Memory B cell (primary cell): ENCODE measurements at regions not wholly inside any gene's neighbourhood (a gene's known extent, or its start where the extent isn't known, plus 50 kb on each side); places are given as distances from the start of the nearest gene placed in this dataset.

Source experiments
- ATAC-seq: fragments of 150-1000 bp; cut with Tn5 transposase; 2 replicates; pipeline ENCODE4 v1.10.0; 2021; ENCODE audit warnings: low read depth, mild to moderate bottlenecking, moderate library complexity
- DNase-seq, 2 donors: peaks; one replicate each; pipeline ENCODE4 v3.0.0; 2022; ENCODE audit warnings: low spot score in 2 of 2
- H3K27ac Mint-ChIP-seq: one replicate; pipeline ENCODE4 v1.8.0; 2022; ENCODE audit warnings: mild to moderate bottlenecking, moderate library complexity, mixed read lengths
- H3K27me3 Mint-ChIP-seq: one replicate; pipeline ENCODE4 v1.8.0; 2022; ENCODE audit warnings: mixed read lengths
- H3K36me3 Mint-ChIP-seq: one replicate; pipeline ENCODE4 v1.8.0; 2022; ENCODE audit warnings: mild to moderate bottlenecking, mixed read lengths
- H3K4me1 Mint-ChIP-seq: one replicate; pipeline ENCODE4 v1.8.0; 2022; ENCODE audit warnings: mixed read lengths
- H3K4me3 Mint-ChIP-seq: one replicate; pipeline ENCODE4 v1.8.0; 2022; ENCODE audit warnings: mild to moderate bottlenecking, moderate library complexity, mixed read lengths
- H3K9me3 Mint-ChIP-seq: one replicate; pipeline ENCODE4 v1.8.0; 2022; ENCODE audit warnings: mixed read lengths

DNA sequence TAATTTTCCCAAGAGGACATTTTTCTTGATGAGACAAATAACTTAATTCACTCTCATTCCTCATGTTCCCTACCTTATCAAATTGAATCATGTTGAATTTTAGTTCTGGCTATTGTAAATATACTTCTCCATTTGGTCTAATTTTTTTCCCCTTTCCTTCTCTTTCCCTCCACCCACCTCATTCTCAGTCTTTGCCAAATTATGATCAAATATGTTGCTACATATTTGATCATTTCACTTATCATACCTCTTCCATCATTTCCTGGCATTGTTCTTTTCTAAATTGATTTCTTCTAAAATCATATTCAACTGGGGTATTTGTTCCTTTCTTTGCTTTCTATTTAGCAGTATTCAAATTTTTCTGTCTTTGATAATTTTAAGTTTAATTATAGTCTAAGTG is 52.3 kb downstream of the HDGFL1 start:
- ATAC-seq (no peak), DNase-seq (no peak)
- Mint-ChIP-seq H3K4me1 (no peaks in the 10 kb centered on the region), H3K4me3 (no peak overlapping the region), H3K9me3 (peaks cover 9% of the 10 kb centered on the region), H3K27ac (no peak overlapping the region), H3K27me3 (no peaks in the 10 kb centered on the region), H3K36me3 (no peaks in the 10 kb centered on the region)

DNA sequence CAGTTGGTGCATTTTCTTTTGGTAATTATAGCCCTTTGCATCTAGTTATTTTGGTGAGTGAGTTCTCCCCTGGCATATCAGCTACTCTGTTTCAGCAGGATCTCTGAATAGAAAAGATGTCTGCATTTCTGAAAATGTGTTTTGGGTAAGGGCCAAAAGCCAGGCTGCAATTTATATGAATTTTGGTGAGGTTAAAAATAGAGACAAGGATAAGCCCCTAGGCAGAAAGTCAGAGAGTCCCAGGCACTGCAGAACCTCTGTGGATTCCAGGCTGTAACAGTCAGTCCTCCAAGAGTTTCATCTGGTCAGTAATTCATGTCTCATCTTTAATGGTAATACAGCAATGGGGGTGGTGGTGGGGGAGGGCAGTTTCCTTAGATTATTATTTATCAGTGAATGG is 53.0 kb downstream of the HDGFL1 start:
- no peaks in the 10 kb centered on the region for H3K36me3 Mint-ChIP-seq
- peaks cover 12% of the 10 kb centered on the region for H3K9me3 Mint-ChIP-seq
- no peak for ATAC-seq
- no peaks in the 10 kb centered on the region for H3K4me1 Mint-ChIP-seq
- H3K27ac Mint-ChIP-seq = no peak overlapping the region
- no peaks in the 10 kb centered on the region for H3K27me3 Mint-ChIP-seq
- no peak for DNase-seq
- no peak overlapping the region for H3K4me3 Mint-ChIP-seq

DNA sequence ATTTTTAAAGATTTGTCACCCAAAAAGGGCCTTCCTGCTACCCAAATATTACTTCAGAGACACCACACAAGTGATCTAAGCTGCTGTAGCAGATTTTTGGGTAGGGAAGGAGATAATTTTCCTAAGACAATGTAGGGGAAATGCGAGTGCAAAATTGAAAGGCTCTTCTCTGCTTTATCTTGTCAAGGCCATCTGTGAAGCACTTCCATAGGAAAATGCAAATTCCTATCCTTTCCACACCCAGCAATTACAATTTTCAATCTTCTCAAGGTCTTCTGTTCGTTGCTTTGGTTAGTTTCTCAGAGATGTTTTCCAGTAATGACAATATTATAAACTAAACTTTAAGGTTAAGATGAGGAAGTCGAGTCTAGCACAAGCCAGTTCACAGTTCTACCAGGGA is 53.4 kb downstream of the HDGFL1 start:
- Mint-ChIP-seq H3K4me1 (no peaks in the 10 kb centered on the region), H3K36me3 (no peaks in the 10 kb centered on the region), H3K4me3 (no peak overlapping the region), H3K9me3 (peaks cover 12% of the 10 kb centered on the region), H3K27me3 (no peaks in the 10 kb centered on the region), H3K27ac (no peak overlapping the region)
- DNase-seq = no peak
- ATAC-seq = no peak

DNA sequence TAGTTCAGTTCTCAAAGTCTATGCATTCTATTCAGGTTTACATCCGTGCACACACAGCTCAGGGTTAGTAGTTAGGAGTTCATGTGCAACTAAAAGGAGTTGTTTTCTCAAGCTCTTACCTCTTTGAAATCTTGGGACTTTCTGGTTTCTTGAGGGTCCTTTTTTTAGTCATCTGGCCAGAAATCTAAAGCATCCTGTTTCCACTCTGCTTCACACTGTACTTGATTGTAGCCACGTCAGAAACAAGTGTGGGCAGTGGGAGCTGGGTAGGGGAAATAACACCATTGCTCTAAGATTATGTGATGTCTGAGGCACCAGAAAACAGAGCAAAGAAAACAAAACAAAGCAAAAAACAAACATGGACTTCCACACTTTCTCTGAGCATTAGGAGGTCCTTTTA is 58.3 kb downstream of the HDGFL1 start:
- ATAC-seq = no peak
- Mint-ChIP-seq H3K36me3 (no peaks in the 10 kb centered on the region), H3K4me3 (no peak overlapping the region), H3K4me1 (no peaks in the 10 kb centered on the region), H3K27ac (no peak overlapping the region), H3K27me3 (no peaks in the 10 kb centered on the region), H3K9me3 (peaks cover 10% of the 10 kb centered on the region)
- DNase-seq = no peak

DNA sequence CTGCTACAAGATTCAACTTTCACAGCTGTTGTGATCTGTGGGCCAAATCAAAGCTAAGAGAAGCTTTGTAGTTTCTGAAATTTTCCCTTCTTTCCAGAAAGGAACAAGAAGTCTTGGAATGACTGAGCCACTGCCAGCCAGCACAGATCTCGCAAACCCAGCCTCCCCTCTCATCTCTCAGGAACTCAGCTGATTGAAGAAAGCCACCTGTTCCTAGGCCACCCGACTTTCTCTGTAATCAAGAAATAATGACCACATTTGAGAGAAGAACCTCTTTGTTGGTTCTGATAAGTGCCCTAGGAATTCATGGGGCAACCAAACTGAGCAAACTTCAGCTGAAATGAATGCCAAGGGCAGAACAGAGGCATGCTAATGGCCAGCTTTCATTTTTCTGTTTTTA is 61.7 kb downstream of the HDGFL1 start:
- ATAC-seq (no peak), DNase-seq (no peak)
- Mint-ChIP-seq H3K27me3 (no peaks in the 10 kb centered on the region), H3K27ac (no peak overlapping the region), H3K4me3 (no peak overlapping the region), H3K4me1 (no peaks in the 10 kb centered on the region), H3K9me3 (peaks cover 13% of the 10 kb centered on the region), H3K36me3 (no peaks in the 10 kb centered on the region)

DNA sequence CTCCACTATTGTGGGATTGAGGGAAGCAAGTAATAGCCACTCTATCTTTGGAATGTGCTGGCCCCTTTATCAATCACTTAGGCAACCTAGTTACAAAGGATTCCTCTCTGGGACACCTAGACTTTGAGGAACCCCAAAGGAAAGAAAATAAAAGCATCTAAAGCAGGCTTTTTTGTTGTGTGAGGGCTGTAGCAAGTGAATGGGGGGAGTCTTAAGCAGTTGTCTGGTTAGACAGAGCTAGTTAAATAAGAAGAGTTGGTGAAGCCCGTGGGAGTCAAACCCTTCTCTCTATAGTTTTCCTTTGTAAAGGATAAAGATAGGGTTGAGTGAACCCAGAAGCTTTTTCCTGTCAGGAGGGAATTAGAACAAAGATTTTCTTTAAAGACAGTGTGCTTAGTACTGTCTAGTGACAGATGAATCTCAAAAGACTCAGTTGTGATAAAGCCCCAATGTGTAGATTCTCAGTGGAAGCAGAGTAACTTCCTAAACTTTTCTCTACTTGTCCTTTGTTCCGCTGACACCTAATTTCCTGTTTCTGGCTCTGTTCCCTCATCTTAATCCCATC is 63.3 kb downstream of the HDGFL1 start:
- no peak for ATAC-seq
- Mint-ChIP-seq H3K4me3 (no peak overlapping the region), H3K27ac (no peak overlapping the region), H3K4me1 (no peaks in the 10 kb centered on the region), H3K9me3 (peaks cover 7% of the 10 kb centered on the region), H3K36me3 (no peaks in the 10 kb centered on the region), H3K27me3 (no peaks in the 10 kb centered on the region)
- DNase-seq = no peak

DNA sequence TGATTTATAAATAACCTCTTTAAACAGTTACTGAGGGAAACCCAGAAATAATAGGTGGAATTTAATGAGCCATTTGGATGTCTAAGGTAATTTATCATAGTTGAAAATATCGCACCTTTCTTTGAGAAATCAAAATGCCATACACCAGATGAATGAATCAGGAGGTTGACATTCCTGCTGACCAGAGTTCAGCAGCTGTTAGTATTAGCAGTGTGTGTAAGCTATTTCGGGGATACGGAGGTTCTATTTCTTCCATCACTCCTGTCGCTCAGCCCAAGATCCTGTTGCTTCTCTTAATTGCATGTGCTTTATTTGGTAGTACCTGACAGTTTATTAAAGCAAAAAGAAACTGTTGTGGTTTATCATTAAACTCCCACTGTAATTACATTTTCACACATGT is 67.1 kb downstream of the HDGFL1 start:
- H3K4me3 Mint-ChIP-seq = no peak overlapping the region
- ATAC-seq = no peak
- H3K27ac Mint-ChIP-seq = no peak overlapping the region
- DNase-seq = no peak
- peaks cover 4% of the 10 kb centered on the region for H3K9me3 Mint-ChIP-seq
- no peaks in the 10 kb centered on the region for H3K27me3 Mint-ChIP-seq
- H3K4me1 Mint-ChIP-seq = no peaks in the 10 kb centered on the region
- no peaks in the 10 kb centered on the region for H3K36me3 Mint-ChIP-seq

DNA sequence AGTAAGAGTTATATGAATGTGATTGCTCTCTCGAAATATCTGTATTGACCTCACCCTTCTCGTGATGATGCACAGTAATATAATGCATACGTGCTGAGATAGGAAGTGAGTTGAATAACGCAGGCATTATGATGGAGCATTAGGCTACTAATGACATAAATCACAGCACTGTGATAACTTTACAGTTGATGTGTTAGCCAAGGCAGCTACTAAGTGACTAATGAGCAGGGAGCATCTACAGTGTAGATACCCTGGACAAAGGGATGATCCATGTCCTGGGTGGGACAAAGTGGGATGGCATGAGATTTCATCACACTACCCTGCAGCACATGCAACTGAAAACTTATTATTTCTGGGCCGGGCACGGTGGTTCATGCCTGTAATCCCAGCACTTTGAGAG is 68.4 kb downstream of the HDGFL1 start:
- H3K4me1 Mint-ChIP-seq = no peaks in the 10 kb centered on the region

DNA sequence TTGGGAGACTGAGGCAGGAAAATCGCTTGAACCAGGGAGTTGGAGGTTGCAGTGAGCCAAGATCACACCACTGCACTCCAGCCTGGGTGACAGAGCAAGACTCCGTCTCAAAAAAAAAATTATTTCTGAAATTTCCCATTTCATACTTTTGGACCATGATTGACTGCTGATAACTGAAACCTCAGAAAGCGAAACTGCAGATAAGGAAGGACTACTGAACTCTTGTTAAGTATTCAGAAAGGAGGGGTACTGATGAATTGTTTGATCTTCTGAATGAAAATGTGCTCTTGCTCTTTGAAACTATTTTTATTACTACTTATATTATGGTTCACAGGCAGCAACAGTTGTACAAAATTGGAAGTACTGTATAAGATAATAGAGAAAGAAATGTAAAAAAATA is 69.0 kb downstream of the HDGFL1 start:
- no peak overlapping the region for H3K4me3 Mint-ChIP-seq
- H3K9me3 Mint-ChIP-seq = peaks cover 4% of the 10 kb centered on the region
- H3K27me3 Mint-ChIP-seq = no peaks in the 10 kb centered on the region
- H3K27ac Mint-ChIP-seq = no peak overlapping the region
- ATAC-seq (no peak), DNase-seq (no peak)
- no peaks in the 10 kb centered on the region for H3K36me3 Mint-ChIP-seq
- no peaks in the 10 kb centered on the region for H3K4me1 Mint-ChIP-seq

More for the DNA sequence above, 68.4 kb downstream of the HDGFL1 start:
- DNase-seq (no peak), ATAC-seq (no peak)
- no peak overlapping the region for H3K27ac Mint-ChIP-seq
- no peaks in the 10 kb centered on the region for H3K36me3 Mint-ChIP-seq
- peaks cover 4% of the 10 kb centered on the region for H3K9me3 Mint-ChIP-seq
- H3K4me3 Mint-ChIP-seq = no peak overlapping the region
- no peaks in the 10 kb centered on the region for H3K27me3 Mint-ChIP-seq

DNA sequence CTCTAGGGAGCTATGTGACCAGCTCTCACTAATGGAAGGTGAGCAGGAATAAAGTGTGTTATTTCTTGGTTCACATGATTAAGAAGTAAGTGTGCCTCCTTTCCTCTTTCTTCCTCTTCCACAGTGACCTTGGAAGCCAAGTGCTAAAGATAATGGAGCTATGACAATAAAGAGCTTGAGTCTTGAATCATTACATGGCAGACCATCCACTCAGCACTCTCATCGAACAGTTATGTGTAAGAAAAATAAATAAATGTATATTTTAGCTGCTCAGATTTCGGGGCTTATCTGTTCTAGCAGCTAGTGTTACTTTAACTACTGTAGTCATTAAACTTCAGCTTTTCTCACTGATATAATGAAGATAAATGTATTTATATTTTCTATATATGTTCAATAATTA is 72.9 kb downstream of the HDGFL1 start:
- no peaks in the 10 kb centered on the region for H3K4me1 Mint-ChIP-seq

DNA sequence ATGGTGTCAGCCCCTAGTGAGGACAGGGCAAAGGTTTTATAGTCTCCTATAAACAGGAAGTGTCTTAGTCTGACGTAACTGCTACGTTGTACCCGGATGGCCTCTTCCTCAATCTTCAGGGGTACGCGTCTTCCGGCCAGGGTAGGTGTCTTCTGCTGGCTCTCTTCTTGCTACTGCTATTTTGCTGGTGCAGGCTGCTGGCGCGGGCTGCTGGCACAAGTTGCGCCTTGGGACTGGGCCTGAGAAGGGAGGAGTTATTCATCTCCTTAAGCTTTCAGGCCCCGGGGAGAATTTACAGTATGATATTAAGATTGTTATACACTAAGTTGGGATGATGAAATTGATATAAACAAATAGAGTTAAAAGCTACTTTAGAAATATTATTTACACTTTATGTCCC is 74.4 kb downstream of the HDGFL1 start:
- H3K27ac Mint-ChIP-seq = no peak overlapping the region
- ATAC-seq = no peak
- no peaks in the 10 kb centered on the region for H3K36me3 Mint-ChIP-seq
- H3K9me3 Mint-ChIP-seq = peaks cover 2% of the 10 kb centered on the region
- DNase-seq = no peak
- no peaks in the 10 kb centered on the region for H3K27me3 Mint-ChIP-seq
- H3K4me3 Mint-ChIP-seq = no peak overlapping the region
- H3K4me1 Mint-ChIP-seq = no peaks in the 10 kb centered on the region

More for the DNA sequence above, 72.9 kb downstream of the HDGFL1 start:
- ATAC-seq = no peak
- H3K27ac Mint-ChIP-seq = no peak overlapping the region
- no peaks in the 10 kb centered on the region for H3K27me3 Mint-ChIP-seq
- H3K9me3 Mint-ChIP-seq = peaks cover 2% of the 10 kb centered on the region
- no peak overlapping the region for H3K4me3 Mint-ChIP-seq
- H3K36me3 Mint-ChIP-seq = no peaks in the 10 kb centered on the region
- DNase-seq = no peak

DNA sequence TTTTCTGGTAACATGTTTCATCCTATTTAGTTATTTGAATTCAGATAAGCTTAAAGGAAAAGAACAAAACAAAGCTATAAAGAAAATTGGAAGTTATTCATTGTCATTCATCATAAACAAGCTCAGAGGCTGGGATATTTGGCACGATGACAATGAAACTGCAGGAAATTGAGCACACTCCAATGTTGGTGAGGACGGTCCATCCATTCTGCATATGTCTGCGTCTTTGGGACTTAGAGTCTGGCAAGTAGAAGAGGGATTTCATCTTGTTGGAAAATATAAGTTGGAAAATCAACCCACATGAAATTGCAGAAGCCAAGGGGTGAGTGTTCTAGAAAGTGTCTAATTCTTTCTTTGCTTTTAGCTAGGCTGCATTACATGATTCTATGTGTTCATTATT is 78.4 kb downstream of the HDGFL1 start:
- Mint-ChIP-seq H3K4me1 (no peaks in the 10 kb centered on the region), H3K27me3 (no peaks in the 10 kb centered on the region), H3K36me3 (no peaks in the 10 kb centered on the region), H3K9me3 (peaks cover 2% of the 10 kb centered on the region), H3K4me3 (no peak overlapping the region), H3K27ac (no peak overlapping the region)
- no peak for DNase-seq
- no peak for ATAC-seq

DNA sequence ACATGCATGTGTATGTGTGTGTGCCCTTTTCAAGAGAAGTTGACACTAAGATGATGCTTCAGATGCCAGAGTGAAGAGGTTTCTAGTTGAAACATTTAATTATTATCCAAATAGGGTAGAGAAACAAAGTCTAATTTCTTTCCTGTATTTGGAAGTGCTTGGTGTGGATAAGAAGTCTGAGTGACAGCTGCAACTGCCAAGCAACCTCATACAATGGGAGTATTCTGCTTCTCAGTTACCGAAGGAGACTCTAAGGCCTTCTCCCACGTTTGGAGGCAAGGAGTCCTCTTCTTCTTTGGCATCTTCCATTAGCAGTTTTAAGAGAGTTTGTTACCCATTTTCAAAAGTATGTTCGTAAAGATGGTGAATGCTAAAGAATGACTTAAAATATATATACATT is 82.4 kb downstream of the HDGFL1 start:
- Mint-ChIP-seq H3K4me3 (no peak overlapping the region), H3K27me3 (no peaks in the 10 kb centered on the region), H3K4me1 (no peaks in the 10 kb centered on the region), H3K36me3 (no peaks in the 10 kb centered on the region), H3K9me3 (no peaks in the 10 kb centered on the region), H3K27ac (no peak overlapping the region)
- ATAC-seq (no peak), DNase-seq (no peak)

DNA sequence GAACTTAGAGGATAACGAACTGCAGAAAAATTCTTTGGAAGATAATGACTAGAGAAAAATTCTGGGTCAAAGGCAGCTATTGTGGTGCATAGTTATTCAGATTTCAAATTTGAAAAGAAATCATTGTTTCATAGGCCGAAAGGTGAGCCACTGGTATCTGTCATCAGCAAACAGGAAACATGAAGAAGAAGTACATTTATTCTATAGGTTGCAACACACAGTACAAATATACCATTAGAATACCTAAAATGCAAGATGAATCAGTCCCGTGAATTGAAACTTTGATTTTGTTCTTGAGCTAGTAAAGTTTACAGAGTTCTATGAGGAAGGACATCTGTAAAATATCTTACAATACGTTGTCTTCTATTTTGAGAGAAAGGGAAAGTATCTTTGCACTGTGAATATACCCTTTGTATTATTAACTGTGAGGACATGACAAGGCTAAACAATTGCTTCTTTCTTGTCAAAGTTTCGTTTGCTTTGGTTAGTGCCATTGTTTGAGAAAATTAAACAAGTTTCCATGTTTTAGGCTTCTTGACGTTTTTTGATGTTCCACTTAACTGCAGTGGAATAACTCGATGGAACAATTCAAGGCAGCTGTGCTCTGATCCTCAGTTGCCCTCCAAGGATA is 84.7 kb downstream of the HDGFL1 start:
- no peaks in the 10 kb centered on the region for H3K9me3 Mint-ChIP-seq
- no peaks in the 10 kb centered on the region for H3K4me1 Mint-ChIP-seq
- no peak overlapping the region for H3K4me3 Mint-ChIP-seq
- no peak for ATAC-seq
- H3K36me3 Mint-ChIP-seq = no peaks in the 10 kb centered on the region
- DNase-seq = no peak
- H3K27me3 Mint-ChIP-seq = no peaks in the 10 kb centered on the region
- H3K27ac Mint-ChIP-seq = no peak overlapping the region

DNA sequence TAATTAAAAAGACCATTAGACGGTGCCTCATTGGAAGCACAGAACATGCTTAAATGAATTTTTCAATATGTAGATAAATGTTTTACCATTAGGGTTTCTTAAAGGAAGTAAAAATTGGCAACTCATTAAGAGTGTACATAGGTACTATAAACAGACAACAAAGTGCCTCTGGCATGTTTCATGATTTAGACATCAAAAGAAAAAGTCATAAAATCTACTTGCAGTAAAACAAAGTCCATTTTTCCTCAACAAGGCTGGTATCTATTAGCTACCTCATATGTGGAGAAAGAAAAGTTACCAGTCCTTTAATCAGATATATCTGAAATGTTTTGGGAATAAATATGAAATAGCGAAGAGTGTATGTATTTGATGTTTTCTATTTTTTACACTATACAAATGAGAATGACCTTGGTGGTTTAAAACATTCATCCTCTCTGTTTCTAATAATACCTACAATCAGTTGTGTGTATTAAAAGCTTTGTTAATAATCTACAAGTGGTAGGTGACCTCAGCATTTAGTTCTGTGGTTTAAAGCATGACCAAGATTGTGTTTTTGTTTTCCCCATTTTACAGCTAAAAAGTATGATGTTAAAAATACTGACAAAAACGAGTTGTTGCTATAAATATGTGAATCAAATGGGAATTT is 87.5 kb downstream of the HDGFL1 start:
- no peak for DNase-seq
- Mint-ChIP-seq H3K27ac (no peak overlapping the region), H3K36me3 (no peaks in the 10 kb centered on the region), H3K27me3 (no peaks in the 10 kb centered on the region), H3K4me1 (no peaks in the 10 kb centered on the region), H3K4me3 (no peak overlapping the region), H3K9me3 (peaks cover 4% of the 10 kb centered on the region)
- no peak for ATAC-seq
